ENCODE measurements at regions not wholly inside any gene's neighbourhood (a gene's known extent, or its start where the extent isn't known, plus 50 kb on each side); places are given as distances from the start of the nearest gene placed in this dataset.

- TF ChIP-seq, protein P1, sequence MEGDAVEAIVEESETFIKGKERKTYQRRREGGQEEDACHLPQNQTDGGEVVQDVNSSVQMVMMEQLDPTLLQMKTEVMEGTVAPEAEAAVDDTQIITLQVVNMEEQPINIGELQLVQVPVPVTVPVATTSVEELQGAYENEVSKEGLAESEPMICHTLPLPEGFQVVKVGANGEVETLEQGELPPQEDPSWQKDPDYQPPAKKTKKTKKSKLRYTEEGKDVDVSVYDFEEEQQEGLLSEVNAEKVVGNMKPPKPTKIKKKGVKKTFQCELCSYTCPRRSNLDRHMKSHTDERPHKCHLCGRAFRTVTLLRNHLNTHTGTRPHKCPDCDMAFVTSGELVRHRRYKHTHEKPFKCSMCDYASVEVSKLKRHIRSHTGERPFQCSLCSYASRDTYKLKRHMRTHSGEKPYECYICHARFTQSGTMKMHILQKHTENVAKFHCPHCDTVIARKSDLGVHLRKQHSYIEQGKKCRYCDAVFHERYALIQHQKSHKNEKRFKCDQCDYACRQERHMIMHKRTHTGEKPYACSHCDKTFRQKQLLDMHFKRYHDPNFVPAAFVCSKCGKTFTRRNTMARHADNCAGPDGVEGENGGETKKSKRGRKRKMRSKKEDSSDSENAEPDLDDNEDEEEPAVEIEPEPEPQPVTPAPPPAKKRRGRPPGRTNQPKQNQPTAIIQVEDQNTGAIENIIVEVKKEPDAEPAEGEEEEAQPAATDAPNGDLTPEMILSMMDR (IDR thresholded peaks at IDR 0.05 in 2 of 3, conservative IDR thresholded peaks at IDR 0.05 in 1 of 3; ENCODE audit: borderline replicate concordance in 1 of 3, insufficient read depth in 1 of 3, low read depth in 2 of 3, low read length in 2 of 3): no peak
- TF ChIP-seq RAD21 (IDR thresholded peaks at IDR 0.05; ENCODE audit: low read depth) (no peak), EGR1 (IDR thresholded peaks at IDR 0.05; ENCODE audit: low read depth) (no peak), SIN3A (IDR thresholded peaks at IDR 0.05; ENCODE audit: low read depth) (no peak), ZFX (IDR thresholded peaks at IDR 0.05) (no peak), SP1 (IDR thresholded peaks at IDR 0.05; ENCODE audit: low read depth) (no peak), ELF1 (IDR thresholded peaks at IDR 0.05; ENCODE audit: borderline replicate concordance, low read depth) (no peak), EZH2 (IDR thresholded peaks at IDR 0.05) (no peak)
These were observed 575.0 kb upstream of the SGO1 start for GRCh38 chr3:20760981-20761380.

Data from HCT116 (cell line).